ENCODE measurements at regions not wholly inside any gene's neighbourhood (a gene's known extent, or its start where the extent isn't known, plus 50 kb on each side); places are given as distances from the start of the nearest gene placed in this dataset.

- no peak for TF ChIP-seq EP300 (IDR thresholded peaks at IDR 0.05)
- TF ChIP-seq CTCF (IDR thresholded peaks at IDR 0.05), result no peak
- no peak for TF ChIP-seq POLR2AphosphoS5 (IDR thresholded peaks at IDR 0.05)
- TF ChIP-seq POLR2A (IDR thresholded peaks at IDR 0.05; ENCODE audit: low read depth), result no peak
Observed at GRCh38 chr17:72065556-72065955, 55.3 kb upstream of the SOX9 start.
